GM12801 (cell line): ENCODE measurements at regions not wholly inside any gene's neighbourhood (a gene's known extent, or its start where the extent isn't known, plus 50 kb on each side); places are given as distances from the start of the nearest gene placed in this dataset.

ENCODE experiments used
- CTCF ChIP-seq: IDR thresholded peaks from one replicate; pipeline ENCODE4 v1.5.1; 2011; ENCODE audit warnings: control low read depth; ENCODE audit not compliant: insufficient read length; ENCODE audit errors: extremely low read depth

- no peak for TF ChIP-seq CTCF
Observed at GRCh38 chr1:117793413-117793812, 136.0 kb downstream of the GDAP2 start.

DNA sequence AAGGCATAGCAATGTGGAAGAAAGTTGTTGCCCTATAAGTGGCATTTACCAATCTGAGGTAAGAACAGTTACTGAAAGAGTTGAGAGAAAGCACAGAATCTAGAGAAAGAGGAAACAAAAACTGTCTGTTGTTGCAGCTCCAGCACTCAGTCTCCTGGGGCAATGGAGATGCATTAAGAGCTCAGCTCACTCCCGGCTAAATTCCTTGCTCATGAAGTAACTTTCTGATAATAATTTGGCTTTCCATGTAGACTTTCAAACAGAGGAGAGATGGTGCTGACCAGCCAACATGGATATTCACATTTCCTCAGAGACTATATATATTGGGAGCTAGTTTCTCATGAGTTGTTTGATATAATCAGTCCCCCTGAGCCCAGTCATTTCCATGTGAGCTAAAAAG is 135.3 kb downstream of the GDAP2 start:
- no peak for TF ChIP-seq CTCF

DNA sequence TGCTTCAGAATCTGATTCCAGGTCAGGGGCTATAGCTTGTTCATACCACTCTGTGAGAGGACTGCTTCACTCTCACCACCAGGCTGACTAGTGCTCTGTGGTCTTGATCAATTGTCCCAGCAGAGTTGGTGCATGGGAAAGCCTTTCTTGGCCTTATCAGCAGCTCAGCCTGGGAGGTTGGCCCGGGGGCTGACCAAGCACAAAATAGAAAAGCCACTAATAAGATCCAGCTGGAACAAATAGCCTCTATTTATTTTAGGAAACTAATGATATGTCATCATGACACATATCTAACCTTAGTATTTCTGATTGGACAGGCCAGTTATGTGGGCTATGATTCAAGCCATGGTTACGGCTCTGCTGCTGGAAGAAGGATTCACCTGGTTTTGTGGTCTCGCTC is 134.2 kb downstream of the GDAP2 start:
- TF ChIP-seq CTCF = no peak

GRCh38 chr1:117795792-117796191 is 133.6 kb downstream of the GDAP2 start:
- no peak for TF ChIP-seq CTCF

DNA sequence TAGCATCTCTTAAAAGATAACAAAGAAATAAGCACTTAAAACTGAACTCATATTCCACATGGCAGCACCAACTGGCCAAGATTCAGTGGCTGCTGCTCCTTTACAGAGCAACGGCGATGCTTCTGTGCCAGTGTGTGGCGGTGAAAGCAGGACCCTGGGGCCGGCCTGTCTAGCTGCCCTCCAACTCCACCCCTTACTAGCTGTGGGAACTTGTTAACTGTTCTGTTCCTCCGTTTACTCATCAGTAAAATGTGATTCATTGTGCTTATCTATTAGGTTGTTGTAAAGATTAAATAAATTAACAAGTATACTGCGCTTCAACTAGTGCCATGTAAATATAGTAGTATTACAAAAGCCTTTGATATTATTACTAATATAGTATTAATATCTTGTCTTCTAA is 133.2 kb downstream of the GDAP2 start:
- TF ChIP-seq CTCF = no peak

- no peak for TF ChIP-seq CTCF
Observed at GRCh38 chr1:117798550-117798949, 130.9 kb downstream of the GDAP2 start.

DNA sequence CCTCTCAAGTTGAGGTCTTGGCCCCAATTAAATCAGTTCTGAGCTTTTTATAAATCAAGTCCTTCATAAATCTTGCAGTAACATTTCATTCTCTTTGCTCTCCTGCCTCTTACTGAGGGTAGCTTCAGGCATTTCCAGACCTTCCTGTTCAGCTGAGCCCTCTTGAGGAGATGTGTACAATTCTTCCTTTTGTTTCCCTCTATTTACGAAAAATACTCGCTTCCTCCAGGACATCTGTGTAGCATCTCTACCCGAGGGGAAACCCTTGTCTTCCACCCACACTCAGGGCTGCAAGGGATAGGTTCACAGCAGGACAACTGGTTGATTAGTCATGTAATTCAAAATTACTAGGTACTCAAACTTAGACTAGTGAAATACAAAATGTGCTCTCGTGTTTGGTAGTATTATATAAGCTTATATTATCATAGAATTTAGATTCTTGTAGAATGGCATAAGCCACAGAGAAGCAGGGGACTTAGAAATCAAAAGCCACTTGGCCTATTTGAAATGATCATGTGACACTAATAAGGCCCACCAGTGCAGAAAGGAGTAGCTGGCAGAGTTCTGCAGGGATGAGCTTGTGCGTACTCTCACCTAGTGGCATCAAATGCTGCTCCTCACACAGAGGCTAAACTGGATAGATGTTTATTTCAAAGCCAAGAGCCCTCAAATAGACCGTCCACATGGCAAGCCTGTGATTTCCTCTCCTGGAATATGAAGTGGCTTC is 126.7 kb downstream of the GDAP2 start:
- no peak for TF ChIP-seq CTCF
